MCF 10A (cell line): ENCODE measurements at regions not wholly inside any gene's neighbourhood (a gene's known extent, or its start where the extent isn't known, plus 50 kb on each side); places are given as distances from the start of the nearest gene placed in this dataset.
"Not testable (repeated sequence)": the region's sequence is repeated elsewhere in the genome, so short reads cannot be mapped to it uniquely, and the experiment has no call there.

Experiments used
- BruUV-seq: library from RNA; stranded (reverse); fragments of 400-500 nt; replicated peaks from 2 replicates; lab custom pipeline; 2021; lab: Mats Ljungman, UMichigan
- CTCF ChIA-PET: fragments of 300-600 bp; sonication (Branson Sonifier 250); formaldehyde crosslinking; extraction: SDS; loops from one replicate; lab custom pipeline; 2021; ENCODE audit warnings: antibody characterized with exemption, inconsistent platforms; lab: Yijun Ruan, JAX
- POLR2A ChIA-PET: fragments of 300-600, 350-650 bp; sonication (Branson Sonifier 250); formaldehyde crosslinking; extraction: SDS; loops from one replicate; lab custom pipeline; 2020; ENCODE audit warnings: antibody characterized with exemption, inconsistent platforms; lab: Yijun Ruan, JAX
- DNase-seq: peaks from one replicate; pipeline ENCODE4 v3.0.0-alpha.2; 2018; ENCODE audit not compliant: unreplicated experiment
- H3K27ac Mint-ChIP-seq: one replicate; pipeline ENCODE4 v1.8.0; 2022; ENCODE audit warnings: mild to moderate bottlenecking, low read depth, mixed read lengths; ENCODE audit not compliant: unreplicated experiment
- H3K27me3 Mint-ChIP-seq: one replicate; pipeline ENCODE4 v1.8.0; 2022; ENCODE audit warnings: mixed read lengths; ENCODE audit not compliant: insufficient read depth, unreplicated experiment
- H3K36me3 Mint-ChIP-seq: one replicate; pipeline ENCODE4 v1.8.0; 2022; ENCODE audit warnings: mild to moderate bottlenecking, moderate library complexity, mixed read lengths; ENCODE audit not compliant: insufficient read depth, unreplicated experiment
- H3K4me1 Mint-ChIP-seq: one replicate; pipeline ENCODE4 v1.8.0; 2022; ENCODE audit warnings: mixed read lengths; ENCODE audit not compliant: insufficient read depth, unreplicated experiment
- H3K4me3 Mint-ChIP-seq: one replicate; pipeline ENCODE4 v1.8.0; 2022; ENCODE audit warnings: mild to moderate bottlenecking, moderate library complexity, mixed read lengths; ENCODE audit not compliant: unreplicated experiment
- H3K9me3 Mint-ChIP-seq: one replicate; pipeline ENCODE4 v1.8.0; 2022; ENCODE audit warnings: mixed read lengths; ENCODE audit not compliant: unreplicated experiment
- intact Hi-C: fragments of 100-400 bp; cut with micrococcal nuclease; formaldehyde crosslinking; loops from 2 replicates; pipeline ENCODE4 v1.14.1; 2022
- TF ChIP-seq, protein P1 (sequence below): fragments of 200-600 bp; IDR thresholded peaks from one replicate; pipeline ENCODE4 v1.8.0; 2022; ENCODE audit warnings: antibody characterized with exemption, mild to moderate bottlenecking; ENCODE audit not compliant: unreplicated experiment

DNA sequence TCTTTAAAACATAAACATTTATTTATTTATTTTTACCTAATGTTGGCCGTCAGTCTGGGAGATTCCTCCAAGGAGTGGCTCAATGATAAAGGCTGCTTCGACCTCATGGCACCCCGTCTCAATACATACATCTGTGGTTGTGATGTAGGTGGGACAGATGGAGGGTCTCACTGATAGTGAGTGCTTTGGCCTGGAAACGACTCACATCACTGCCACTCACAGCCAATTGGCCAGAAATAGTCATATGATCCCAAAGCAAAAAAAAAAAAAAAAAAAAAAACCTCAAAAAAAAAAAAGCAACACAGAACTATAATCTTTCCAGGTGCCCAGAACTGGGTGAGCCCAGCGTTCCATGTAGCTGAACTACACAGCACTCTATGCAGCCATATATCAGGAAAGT, 125.4 kb downstream of the PSAT1 start:
- TF ChIP-seq, protein P1, sequence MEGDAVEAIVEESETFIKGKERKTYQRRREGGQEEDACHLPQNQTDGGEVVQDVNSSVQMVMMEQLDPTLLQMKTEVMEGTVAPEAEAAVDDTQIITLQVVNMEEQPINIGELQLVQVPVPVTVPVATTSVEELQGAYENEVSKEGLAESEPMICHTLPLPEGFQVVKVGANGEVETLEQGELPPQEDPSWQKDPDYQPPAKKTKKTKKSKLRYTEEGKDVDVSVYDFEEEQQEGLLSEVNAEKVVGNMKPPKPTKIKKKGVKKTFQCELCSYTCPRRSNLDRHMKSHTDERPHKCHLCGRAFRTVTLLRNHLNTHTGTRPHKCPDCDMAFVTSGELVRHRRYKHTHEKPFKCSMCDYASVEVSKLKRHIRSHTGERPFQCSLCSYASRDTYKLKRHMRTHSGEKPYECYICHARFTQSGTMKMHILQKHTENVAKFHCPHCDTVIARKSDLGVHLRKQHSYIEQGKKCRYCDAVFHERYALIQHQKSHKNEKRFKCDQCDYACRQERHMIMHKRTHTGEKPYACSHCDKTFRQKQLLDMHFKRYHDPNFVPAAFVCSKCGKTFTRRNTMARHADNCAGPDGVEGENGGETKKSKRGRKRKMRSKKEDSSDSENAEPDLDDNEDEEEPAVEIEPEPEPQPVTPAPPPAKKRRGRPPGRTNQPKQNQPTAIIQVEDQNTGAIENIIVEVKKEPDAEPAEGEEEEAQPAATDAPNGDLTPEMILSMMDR: no peak
- no peak overlapping the region for H3K27ac Mint-ChIP-seq
- no peaks in the 10 kb centered on the region for H3K9me3 Mint-ChIP-seq
- intact Hi-C loops: no loop called here
- no TSS peak for BruUV-seq
- POLR2A ChIA-PET: interaction anchor here (0.5 kb wide), 1 partner anchor 32 kb away, joined by 4 read pairs; no protein-coding TSS in a partner anchor
- DNase-seq: no peak
- CTCF ChIA-PET: interaction anchor here (0.5 kb wide), 1 partner anchor 636 kb away, joined by 3 read pairs; no protein-coding TSS in a partner anchor
- no peak overlapping the region for H3K4me3 Mint-ChIP-seq
- H3K27me3 Mint-ChIP-seq: no peaks in the 10 kb centered on the region
- no peaks in the 10 kb centered on the region for H3K36me3 Mint-ChIP-seq
- no peaks in the 10 kb centered on the region for H3K4me1 Mint-ChIP-seq

DNA sequence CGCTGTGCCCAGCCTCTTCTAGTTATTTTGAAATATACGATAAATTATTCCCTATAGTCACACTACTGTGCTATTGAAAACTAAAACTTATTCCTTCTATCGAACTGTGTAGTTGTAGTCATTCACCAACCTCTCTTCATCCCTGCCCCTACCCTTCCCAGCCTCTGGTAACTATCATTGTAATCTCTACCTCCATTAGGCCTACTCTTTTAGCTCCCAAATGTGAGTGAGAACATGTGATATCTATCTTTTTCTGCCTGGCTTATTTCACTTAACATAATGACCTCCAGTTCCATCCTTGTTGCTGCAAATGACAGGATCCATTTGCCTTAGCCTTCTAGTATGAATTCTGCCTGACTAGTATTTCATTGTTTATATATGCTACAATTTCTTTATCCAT, 127.4 kb downstream of the PSAT1 start:
- no peaks in the 10 kb centered on the region for H3K4me1 Mint-ChIP-seq
- intact Hi-C loops: no loop called here
- TF ChIP-seq, protein P1: no peak
- H3K27me3 Mint-ChIP-seq: no peaks in the 10 kb centered on the region
- H3K27ac Mint-ChIP-seq: no peak overlapping the region
- H3K4me3 Mint-ChIP-seq: no peak overlapping the region
- H3K9me3 Mint-ChIP-seq: peaks cover 7% of the 10 kb centered on the region
- no peaks in the 10 kb centered on the region for H3K36me3 Mint-ChIP-seq
- no peak for DNase-seq
- ChIA-PET CTCF (interaction anchor here (0.9 kb wide), 1 partner anchor 54 kb away, joined by 3 read pairs; no protein-coding TSS in a partner anchor), POLR2A (no interaction called here)
- BruUV-seq: no TSS peak

GRCh38 chr9:78428640-78429039, 131.7 kb downstream of the PSAT1 start:
- H3K4me1 Mint-ChIP-seq: no peaks in the 10 kb centered on the region
- TF ChIP-seq, protein P1: no peak

GRCh38 chr9:78430387-78430786, 133.5 kb downstream of the PSAT1 start:
- intact Hi-C loops: no loop called here
- Mint-ChIP-seq H3K4me3 (no peak overlapping the region), H3K4me1 (no peaks in the 10 kb centered on the region), H3K27ac (no peak overlapping the region), H3K9me3 (peaks cover 13% of the 10 kb centered on the region), H3K36me3 (no peaks in the 10 kb centered on the region), H3K27me3 (no peaks in the 10 kb centered on the region)
- DNase-seq: no peak
- ChIA-PET CTCF (interaction anchor here (0.6 to 1.8 kb wide), 2 partner anchors 9 to 172 kb away, joined by 4 to 15 read pairs; no protein-coding TSS in a partner anchor), POLR2A (interaction anchor here (0.5 to 0.6 kb wide), 2 partner anchors 181 to 1908 kb away, joined by 3 to 4 read pairs; no protein-coding TSS in a partner anchor)
- TF ChIP-seq, protein P1: no peak
- no TSS peak for BruUV-seq

More at GRCh38 chr9:78428640-78429039, 131.7 kb downstream of the PSAT1 start:
- H3K9me3 Mint-ChIP-seq: peaks cover 13% of the 10 kb centered on the region
- H3K27ac Mint-ChIP-seq: no peak overlapping the region
- intact Hi-C loops: no loop called here
- H3K4me3 Mint-ChIP-seq: no peak overlapping the region
- no TSS peak for BruUV-seq
- CTCF ChIA-PET: interaction anchor here (0.6 to 0.7 kb wide), 3 partner anchors 57 to 1238 kb away, joined by 3 to 4 read pairs (median 3); no protein-coding TSS in a partner anchor
- DNase-seq: no peak
- no peaks in the 10 kb centered on the region for H3K27me3 Mint-ChIP-seq
- POLR2A ChIA-PET: no interaction called here
- no peaks in the 10 kb centered on the region for H3K36me3 Mint-ChIP-seq

DNA sequence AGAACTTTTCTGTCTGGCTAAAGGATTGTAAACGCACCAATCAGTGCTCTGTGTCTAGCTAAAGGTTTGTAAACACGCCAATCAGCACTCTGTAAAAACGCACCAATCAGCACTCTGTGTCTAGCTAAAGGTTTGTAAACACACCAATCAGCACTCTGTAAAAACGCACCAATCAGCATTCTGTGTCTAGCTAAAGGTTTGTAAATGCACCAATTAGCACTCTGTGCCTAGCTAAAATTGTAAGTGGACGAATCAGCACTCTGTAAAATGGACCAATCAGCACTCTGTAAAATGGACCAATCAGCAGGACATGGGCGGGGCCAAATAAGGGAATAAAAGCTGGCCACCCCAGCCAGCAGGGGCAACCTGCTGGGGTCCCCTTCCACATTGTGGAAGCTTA, 134.1 kb downstream of the PSAT1 start:
- H3K27me3 Mint-ChIP-seq, BruUV-seq, H3K36me3 Mint-ChIP-seq, intact Hi-C loops, H3K4me3 Mint-ChIP-seq, H3K27ac Mint-ChIP-seq, DNase-seq, H3K4me1 Mint-ChIP-seq: not testable (repeated sequence)
- ChIA-PET POLR2A (interaction anchor here (0.6 kb wide), 1 partner anchor 182 kb away, joined by 3 read pairs; no protein-coding TSS in a partner anchor), CTCF (interaction anchor here (0.6 to 1.8 kb wide), 4 partner anchors 8 to 1842 kb away, joined by 3 to 15 read pairs (median 4); no protein-coding TSS in a partner anchor)
- H3K9me3 Mint-ChIP-seq: peaks cover 13% of the 10 kb centered on the region
